Suprapubic skin (tissue), 3 donors: ENCODE measurements at regions not wholly inside any gene's neighbourhood (a gene's known extent, or its start where the extent isn't known, plus 50 kb on each side); places are given as distances from the start of the nearest gene placed in this dataset.

Experiments
- CTCF ChIP-seq, 2 donors: fragments of 200-600 bp in 1 of 2; fragments of 450-650 bp in 1 of 2; sonication (generic) in 1 of 2; IDR thresholded peaks; one replicate each; pipeline ENCODE4 v1.5.1; 2016 to 2019; ENCODE audit warnings: antibody characterized with exemption in 2 of 2, mild to moderate bottlenecking in 1 of 2, moderate library complexity in 1 of 2
- EP300 ChIP-seq: sonication (generic); formaldehyde crosslinking; IDR thresholded peaks from one replicate; pipeline ENCODE4 v1.6.1; 2017; ENCODE audit warnings: antibody characterized with exemption

GRCh38 chr3:20406611-20407011 is 220.6 kb upstream of the SGO1 start:
- TF ChIP-seq CTCF (IDR thresholded peaks at IDR 0.05) (no peak), EP300 (no peak)
